Type B pancreatic cell (in vitro differentiated cells): ENCODE measurements at regions not wholly inside any gene's neighbourhood (a gene's known extent, or its start where the extent isn't known, plus 50 kb on each side); places are given as distances from the start of the nearest gene placed in this dataset.

ENCODE experiments used
- DNase-seq: peaks from one replicate; pipeline ENCODE4 v3.0.0; 2021; ENCODE audit warnings: mixed read lengths; ENCODE audit not compliant: unreplicated experiment; ENCODE audit errors: extremely low spot score
- H3K27ac Mint-ChIP-seq: 2 replicates; pipeline ENCODE4 v1.8.0; 2021; ENCODE audit warnings: mild to moderate bottlenecking, mixed read lengths
- H3K27me3 Mint-ChIP-seq: 2 replicates; pipeline ENCODE4 v1.8.0; 2021; ENCODE audit warnings: mixed read lengths
- H3K36me3 Mint-ChIP-seq: 2 replicates; pipeline ENCODE4 v1.8.0; 2021; ENCODE audit warnings: mixed read lengths
- H3K4me1 Mint-ChIP-seq: one replicate; pipeline ENCODE4 v1.8.0; 2021; ENCODE audit warnings: mixed read lengths; ENCODE audit not compliant: unreplicated experiment
- H3K4me3 Mint-ChIP-seq: 2 replicates; pipeline ENCODE4 v1.8.0; 2021; ENCODE audit warnings: mild to moderate bottlenecking, mixed read lengths
- H3K9me3 Mint-ChIP-seq: 2 replicates; pipeline ENCODE4 v1.8.0; 2021; ENCODE audit warnings: mixed read lengths
- CTCF ChIP-seq: fragments of 200-600 bp; sonication (generic); conservative IDR thresholded peaks from 2 replicates; pipeline ENCODE4 v1.5.0; 2021; ENCODE audit warnings: antibody characterized with exemption, mild to moderate bottlenecking

DNA sequence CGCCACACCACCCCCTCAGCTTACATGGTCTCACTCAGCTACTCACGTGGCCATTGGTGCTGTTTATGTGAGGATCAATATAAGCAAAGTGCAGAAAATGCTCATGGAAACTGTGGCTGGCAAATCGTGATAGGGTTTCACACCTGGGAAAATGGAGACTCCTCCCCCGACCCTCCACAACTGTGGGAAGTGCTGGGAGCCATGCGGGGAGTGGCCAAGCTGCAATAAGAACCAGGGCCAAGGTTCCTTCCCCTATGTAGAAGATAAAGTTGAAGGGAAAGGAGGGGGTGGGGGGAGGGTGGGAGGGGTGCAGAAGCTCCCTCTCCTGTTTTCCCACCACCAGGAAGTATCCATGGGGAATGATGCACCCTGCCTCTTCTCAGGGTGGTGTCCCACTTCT, 145.5 kb upstream of the MAMLD1 start:
- Mint-ChIP-seq H3K4me3 (no peak overlapping the region), H3K4me1 (peaks cover 4% of the 10 kb centered on the region), H3K27ac (no peak overlapping the region), H3K9me3 (peaks cover 9% of the 10 kb centered on the region), H3K27me3 (peaks cover 9% of the 10 kb centered on the region), H3K36me3 (no peaks in the 10 kb centered on the region)
- DNase-seq = no peak
- TF ChIP-seq CTCF = no peak

DNA sequence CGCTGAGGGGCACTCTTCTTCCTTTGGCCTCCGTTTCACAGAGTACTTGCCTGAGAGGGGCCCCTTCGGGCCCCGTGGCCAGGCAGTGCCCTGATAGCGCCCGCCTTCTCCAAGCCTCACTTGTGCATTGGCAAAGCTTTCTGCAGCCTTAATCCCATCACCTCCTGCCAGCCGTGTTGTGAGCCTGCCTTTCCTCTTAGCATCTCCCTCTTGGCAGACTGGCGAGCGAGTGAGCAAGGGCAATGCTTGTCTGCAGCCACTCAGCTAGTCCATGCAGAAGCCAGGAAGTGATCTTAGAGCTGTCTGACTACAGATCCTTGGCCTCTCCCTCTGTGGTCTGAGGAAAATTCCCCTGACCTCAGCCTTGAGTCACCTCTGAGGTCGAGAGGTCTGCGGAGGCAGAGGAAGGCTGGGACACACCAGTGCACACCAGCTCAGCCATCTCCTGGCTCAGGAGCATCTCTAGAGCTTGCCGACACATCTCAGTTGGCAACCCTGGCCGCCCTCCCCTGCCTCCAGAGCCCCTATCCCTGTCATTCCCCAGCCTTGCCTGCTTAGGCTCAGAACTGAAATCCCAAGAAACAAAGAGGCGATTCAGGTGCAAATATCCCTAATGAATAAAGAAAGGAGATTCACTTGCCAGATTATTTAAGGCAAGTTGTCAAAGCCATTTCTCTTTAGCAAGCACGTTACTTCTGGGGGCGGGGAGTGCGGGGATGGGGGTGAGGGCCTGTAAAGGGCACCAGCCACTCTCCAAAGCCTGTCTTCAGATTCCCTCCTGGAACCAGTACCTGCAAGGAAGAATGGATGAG, 143.5 kb upstream of the MAMLD1 start:
- H3K27me3 Mint-ChIP-seq = peaks cover 9% of the 10 kb centered on the region
- DNase-seq = no peak
- H3K27ac Mint-ChIP-seq = no peak overlapping the region
- peaks cover 9% of the 10 kb centered on the region for H3K9me3 Mint-ChIP-seq
- H3K4me3 Mint-ChIP-seq = no peak overlapping the region
- no peak for TF ChIP-seq CTCF
- no peaks in the 10 kb centered on the region for H3K36me3 Mint-ChIP-seq
- H3K4me1 Mint-ChIP-seq = no peaks in the 10 kb centered on the region

- DNase-seq = peak; percentile 25
- Mint-ChIP-seq H3K9me3 (peaks cover 9% of the 10 kb centered on the region), H3K4me1 (no peaks in the 10 kb centered on the region), H3K27ac (no peak overlapping the region), H3K36me3 (no peaks in the 10 kb centered on the region), H3K27me3 (peaks cover 9% of the 10 kb centered on the region), H3K4me3 (no peak overlapping the region)
- TF ChIP-seq CTCF = no peak
These were observed 139.7 kb upstream of the MAMLD1 start for GRCh38 chrX:150223176-150224015.

GRCh38 chrX:150224676-150225075, 138.4 kb upstream of the MAMLD1 start:
- peaks cover 14% of the 10 kb centered on the region for H3K9me3 Mint-ChIP-seq
- H3K27ac Mint-ChIP-seq = no peak overlapping the region
- peak; percentile 3 for DNase-seq
- TF ChIP-seq CTCF = no peak
- no peaks in the 10 kb centered on the region for H3K4me1 Mint-ChIP-seq
- no peak overlapping the region for H3K4me3 Mint-ChIP-seq
- H3K27me3 Mint-ChIP-seq = peaks cover 9% of the 10 kb centered on the region
- H3K36me3 Mint-ChIP-seq = no peaks in the 10 kb centered on the region

DNA sequence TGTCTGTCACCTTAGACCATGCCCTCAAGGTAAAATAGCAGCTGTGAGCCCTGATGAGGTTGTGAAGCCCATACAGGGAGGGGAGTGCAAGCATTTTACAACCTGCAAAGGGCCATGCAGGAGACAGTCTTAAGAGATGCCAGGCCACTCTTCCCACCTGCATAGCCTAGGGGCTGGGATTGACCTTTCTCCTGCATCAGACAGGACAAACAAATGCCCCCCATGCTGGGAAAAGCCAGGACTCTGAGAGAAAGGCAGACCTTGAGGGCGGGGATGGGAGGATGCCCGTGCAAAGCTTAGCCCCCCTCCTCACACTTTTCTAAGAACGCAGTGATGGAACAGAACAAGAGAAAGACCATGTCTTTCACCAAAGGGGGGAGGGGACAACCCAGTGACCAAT, 137.9 kb upstream of the MAMLD1 start:
- peaks cover 14% of the 10 kb centered on the region for H3K9me3 Mint-ChIP-seq
- peak; percentile 24 for DNase-seq
- no peaks in the 10 kb centered on the region for H3K36me3 Mint-ChIP-seq
- no peaks in the 10 kb centered on the region for H3K4me1 Mint-ChIP-seq
- no peak overlapping the region for H3K27ac Mint-ChIP-seq
- no peak for TF ChIP-seq CTCF
- H3K27me3 Mint-ChIP-seq = peaks cover 9% of the 10 kb centered on the region
- no peak overlapping the region for H3K4me3 Mint-ChIP-seq
